ENCODE measurements at regions not wholly inside any gene's neighbourhood (a gene's known extent, or its start where the extent isn't known, plus 50 kb on each side); places are given as distances from the start of the nearest gene placed in this dataset.

DNA sequence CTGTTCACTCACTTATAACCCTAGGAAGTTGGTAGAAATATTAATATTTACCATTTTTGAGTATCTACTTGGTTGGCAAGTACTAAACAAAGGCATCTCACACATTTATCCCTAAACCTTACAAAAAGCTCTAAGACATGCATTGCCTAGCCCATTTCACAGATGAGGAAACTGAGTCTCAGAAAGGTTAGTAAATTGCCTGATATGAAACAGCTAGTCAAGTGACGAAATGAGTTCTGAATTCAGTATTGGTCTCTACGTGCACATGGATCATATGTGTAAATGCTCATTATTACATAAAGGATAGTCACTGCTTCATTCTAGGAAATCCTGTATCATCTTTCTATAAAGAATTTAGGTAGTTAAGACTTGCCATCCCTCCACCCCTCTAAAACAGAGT lies 105.1 kb downstream of the BARHL2 start:
- TF ChIP-seq EZH2 (IDR thresholded peaks at IDR 0.05; ENCODE audit: borderline replicate concordance, low read depth, low read length, severe bottlenecking) (no peak), POLR2A (IDR thresholded peaks at IDR 0.05; ENCODE audit: low read depth, low read length) (no peak), POLR2AphosphoS5 (IDR thresholded peaks at IDR 0.05; ENCODE audit: insufficient read depth, low read depth, low read length) (no peak), MYC (IDR thresholded peaks at IDR 0.05; ENCODE audit: low read depth, low read length) (no peak), JUN (IDR thresholded peaks at IDR 0.05; ENCODE audit: borderline replicate concordance, insufficient read depth, insufficient read length, low read depth) (no peak)
- TF ChIP-seq, protein P1, sequence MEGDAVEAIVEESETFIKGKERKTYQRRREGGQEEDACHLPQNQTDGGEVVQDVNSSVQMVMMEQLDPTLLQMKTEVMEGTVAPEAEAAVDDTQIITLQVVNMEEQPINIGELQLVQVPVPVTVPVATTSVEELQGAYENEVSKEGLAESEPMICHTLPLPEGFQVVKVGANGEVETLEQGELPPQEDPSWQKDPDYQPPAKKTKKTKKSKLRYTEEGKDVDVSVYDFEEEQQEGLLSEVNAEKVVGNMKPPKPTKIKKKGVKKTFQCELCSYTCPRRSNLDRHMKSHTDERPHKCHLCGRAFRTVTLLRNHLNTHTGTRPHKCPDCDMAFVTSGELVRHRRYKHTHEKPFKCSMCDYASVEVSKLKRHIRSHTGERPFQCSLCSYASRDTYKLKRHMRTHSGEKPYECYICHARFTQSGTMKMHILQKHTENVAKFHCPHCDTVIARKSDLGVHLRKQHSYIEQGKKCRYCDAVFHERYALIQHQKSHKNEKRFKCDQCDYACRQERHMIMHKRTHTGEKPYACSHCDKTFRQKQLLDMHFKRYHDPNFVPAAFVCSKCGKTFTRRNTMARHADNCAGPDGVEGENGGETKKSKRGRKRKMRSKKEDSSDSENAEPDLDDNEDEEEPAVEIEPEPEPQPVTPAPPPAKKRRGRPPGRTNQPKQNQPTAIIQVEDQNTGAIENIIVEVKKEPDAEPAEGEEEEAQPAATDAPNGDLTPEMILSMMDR (IDR thresholded peaks at IDR 0.05; ENCODE audit: extremely low read depth in 1 of 2, insufficient read depth in 1 of 2, low read depth in 1 of 2, low read length in 2 of 2) = no peak
- TF ChIP-seq, protein P2, sequence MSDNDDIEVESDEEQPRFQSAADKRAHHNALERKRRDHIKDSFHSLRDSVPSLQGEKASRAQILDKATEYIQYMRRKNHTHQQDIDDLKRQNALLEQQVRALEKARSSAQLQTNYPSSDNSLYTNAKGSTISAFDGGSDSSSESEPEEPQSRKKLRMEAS (IDR thresholded peaks at IDR 0.05; ENCODE audit: insufficient read depth, insufficient read length) = no peak

Measured in endothelial cell of umbilical vein (primary cell).